Activated CD4-positive, alpha-beta memory T cell treated with anti-CD3 and anti-CD28 coated beads for 36 hours (primary cell): ENCODE measurements at regions not wholly inside any gene's neighbourhood (a gene's known extent, or its start where the extent isn't known, plus 50 kb on each side); places are given as distances from the start of the nearest gene placed in this dataset.

Experiments used
- CTCF ChIA-PET: fragments of 350-600 bp; sonication (Branson Sonifier 250); formaldehyde crosslinking; loops from one replicate; lab custom pipeline; 2021; ENCODE audit warnings: antibody characterized with exemption, inconsistent platforms; lab: Charles Lee
- POLR2A ChIA-PET: fragments of 350-600 bp; sonication (Branson Sonifier 250); formaldehyde crosslinking; loops from one replicate; lab custom pipeline; 2021; ENCODE audit warnings: antibody characterized with exemption; lab: Charles Lee
- DNase-seq: peaks from one replicate; pipeline ENCODE4 v3.0.0-alpha.2; 2020
- H3K27ac Mint-ChIP-seq: one replicate; pipeline ENCODE4 v1.8.0; 2021; ENCODE audit warnings: mixed read lengths
- H3K27me3 Mint-ChIP-seq: one replicate; pipeline ENCODE4 v1.8.0; 2021; ENCODE audit warnings: mixed read lengths
- H3K36me3 Mint-ChIP-seq: one replicate; pipeline ENCODE4 v1.8.0; 2021; ENCODE audit warnings: mixed read lengths
- H3K4me1 Mint-ChIP-seq: one replicate; pipeline ENCODE4 v1.8.0; 2021; ENCODE audit warnings: low read depth, mixed read lengths
- H3K4me3 Mint-ChIP-seq: one replicate; pipeline ENCODE4 v1.8.0; 2021; ENCODE audit warnings: mild to moderate bottlenecking, mixed read lengths
- H3K9me3 Mint-ChIP-seq: one replicate; pipeline ENCODE4 v1.8.0; 2021; ENCODE audit warnings: mixed read lengths
- intact Hi-C: fragments of 100-400 bp; cut with micrococcal nuclease; formaldehyde crosslinking; loops from one replicate; pipeline ENCODE4 v1.15.1; 2023

DNA sequence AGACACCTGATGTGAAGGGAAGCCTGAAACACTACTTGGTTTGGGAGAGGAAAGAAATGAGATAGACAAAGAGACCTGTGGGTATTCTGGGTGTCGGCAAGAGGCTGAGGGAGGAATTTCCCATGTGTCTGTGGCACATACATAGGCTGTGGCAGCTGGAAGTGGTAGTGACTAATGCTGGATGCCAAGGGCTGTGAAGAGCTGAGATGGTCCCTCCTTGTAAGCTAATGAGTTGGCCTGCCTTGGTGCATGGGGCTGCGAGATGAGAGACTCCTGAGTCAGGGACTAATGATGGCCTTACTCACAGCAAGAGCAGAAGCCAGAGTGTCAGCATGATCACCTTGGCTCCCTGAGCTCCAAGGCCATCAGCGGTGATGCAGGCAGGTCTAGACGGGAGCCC, 119.0 kb upstream of the EEPD1 start:
- Mint-ChIP-seq H3K36me3 (no peaks in the 10 kb centered on the region), H3K4me1 (peaks cover 6% of the 10 kb centered on the region), H3K27ac (no peak overlapping the region), H3K4me3 (no peak overlapping the region), H3K27me3 (no peaks in the 10 kb centered on the region), H3K9me3 (no peaks in the 10 kb centered on the region)
- DNase-seq, result no peak
- CTCF ChIA-PET, result interaction anchor here (1.3 to 1.5 kb wide), 2 partner anchors 13 to 285 kb away, joined by 3 to 4 read pairs; no protein-coding TSS in a partner anchor
- POLR2A ChIA-PET, result no interaction called here
- intact Hi-C loops, result no loop called here

DNA sequence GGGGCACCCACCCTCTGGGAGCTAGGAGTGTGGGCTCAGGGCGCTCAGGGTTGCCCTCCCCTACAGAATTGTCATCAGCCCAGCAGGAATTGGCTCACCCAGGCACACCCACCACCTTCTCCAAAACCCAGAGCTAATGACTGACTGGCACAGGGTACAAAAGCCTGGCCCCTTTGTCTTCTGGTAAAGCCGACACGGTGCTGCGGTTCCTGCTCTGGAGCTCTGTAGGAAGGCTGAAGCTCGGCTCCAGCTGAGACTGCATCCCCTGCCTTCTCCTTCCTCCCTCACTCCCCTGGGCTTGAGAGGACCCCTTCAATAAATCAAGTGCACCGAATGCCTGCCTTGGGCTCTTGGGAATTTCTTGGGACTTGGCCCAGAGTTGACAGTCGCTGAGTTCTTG, 117.9 kb upstream of the EEPD1 start:
- POLR2A ChIA-PET, result no interaction called here
- CTCF ChIA-PET, result no interaction called here
- Mint-ChIP-seq H3K27ac (no peak overlapping the region), H3K4me3 (no peak overlapping the region), H3K9me3 (no peaks in the 10 kb centered on the region), H3K27me3 (no peaks in the 10 kb centered on the region), H3K4me1 (peaks cover 6% of the 10 kb centered on the region), H3K36me3 (no peaks in the 10 kb centered on the region)
- DNase-seq, result no peak
- intact Hi-C loops, result no loop called here

DNA sequence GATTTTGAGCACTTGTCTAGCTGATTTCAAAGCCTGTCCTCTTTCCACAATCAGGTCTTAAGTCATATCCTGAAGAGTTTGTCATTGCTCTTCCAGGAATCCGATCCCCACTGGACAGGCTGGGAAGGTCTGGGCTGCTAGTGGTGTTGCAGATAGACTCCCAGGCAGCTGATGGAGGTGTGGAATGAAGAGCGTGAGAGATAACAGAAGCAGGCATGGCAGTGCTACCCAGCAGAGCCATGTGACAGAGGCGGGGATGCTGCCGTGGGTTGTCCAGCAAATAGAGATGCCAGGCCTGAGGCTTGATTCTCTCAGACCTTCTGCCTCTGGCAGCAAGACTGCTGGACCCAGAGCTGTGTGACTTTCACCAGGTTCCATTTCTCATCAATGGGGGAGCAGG, 116.5 kb upstream of the EEPD1 start:
- DNase-seq, result no peak
- POLR2A ChIA-PET, result no interaction called here
- intact Hi-C loops, result no loop called here
- peaks cover 6% of the 10 kb centered on the region for H3K4me1 Mint-ChIP-seq
- no peak overlapping the region for H3K4me3 Mint-ChIP-seq
- H3K27ac Mint-ChIP-seq, result no peak overlapping the region
- no peaks in the 10 kb centered on the region for H3K9me3 Mint-ChIP-seq
- H3K36me3 Mint-ChIP-seq, result no peaks in the 10 kb centered on the region
- CTCF ChIA-PET, result no interaction called here
- H3K27me3 Mint-ChIP-seq, result no peaks in the 10 kb centered on the region

DNA sequence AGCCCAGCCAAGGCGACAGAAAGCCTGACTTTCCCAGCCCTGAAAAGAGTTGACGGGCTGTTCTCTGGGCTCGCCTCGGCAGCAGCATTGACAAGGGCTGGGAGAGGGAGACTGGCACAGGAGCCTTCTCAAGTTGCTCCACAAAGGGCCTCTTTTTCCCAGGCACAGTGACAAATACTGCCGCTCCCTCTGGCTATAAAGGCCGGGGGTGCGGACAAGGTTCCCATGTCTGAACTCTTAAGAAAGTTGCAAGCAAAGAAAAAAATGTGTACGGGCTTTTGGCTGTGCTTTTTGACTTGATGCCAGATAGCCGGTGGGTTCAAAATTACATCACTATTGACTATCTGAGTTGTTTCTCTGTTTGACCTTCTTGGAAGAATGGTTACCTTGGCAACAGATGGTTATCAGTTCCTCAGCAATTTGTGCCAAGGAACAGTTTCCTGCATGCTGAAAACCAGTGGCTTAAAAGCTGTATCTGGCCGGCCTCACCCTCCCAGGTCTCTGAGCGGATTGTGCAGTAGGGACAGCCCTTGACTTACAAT, 115.9 kb upstream of the EEPD1 start:
- POLR2A ChIA-PET, result no interaction called here

DNA sequence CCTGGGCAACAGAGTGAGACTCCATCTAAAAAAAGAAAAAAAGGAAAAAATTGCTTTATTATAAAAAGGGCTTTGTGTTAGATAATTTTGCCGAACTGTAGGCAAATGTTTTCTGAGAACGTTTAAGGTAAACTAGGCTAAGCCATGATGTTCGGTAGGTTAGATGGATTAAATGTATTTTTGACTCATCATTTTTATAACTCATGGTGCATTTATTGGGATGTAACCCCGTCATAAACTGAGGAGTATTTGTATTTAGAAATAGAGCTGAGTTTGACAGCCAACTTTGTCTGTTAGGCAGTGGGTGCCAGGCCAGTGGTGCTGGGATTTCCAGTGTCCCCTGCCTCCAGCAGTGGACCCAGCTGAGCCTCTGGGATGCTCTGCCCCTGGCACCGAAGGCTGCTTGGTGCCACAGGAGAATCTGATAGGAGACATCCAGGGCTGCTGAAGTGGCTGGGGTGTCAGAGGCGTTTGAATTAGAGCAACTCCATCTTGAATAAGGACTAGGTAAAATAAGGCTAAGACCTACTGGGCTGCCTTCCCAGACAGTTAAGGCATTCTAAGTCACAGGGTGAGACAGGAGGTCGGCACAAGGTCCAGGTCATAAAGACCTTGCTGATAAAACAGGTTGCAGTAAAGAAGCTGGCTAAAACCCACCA, 114.9 kb upstream of the EEPD1 start:
- peaks cover 6% of the 10 kb centered on the region for H3K4me1 Mint-ChIP-seq
- H3K27ac Mint-ChIP-seq, result no peak overlapping the region
- ChIA-PET POLR2A (no interaction called here), CTCF (no interaction called here)
- DNase-seq, result no peak
- H3K27me3 Mint-ChIP-seq, result no peaks in the 10 kb centered on the region
- intact Hi-C loops, result no loop called here
- no peak overlapping the region for H3K4me3 Mint-ChIP-seq
- no peaks in the 10 kb centered on the region for H3K36me3 Mint-ChIP-seq
- no peaks in the 10 kb centered on the region for H3K9me3 Mint-ChIP-seq

More for the DNA sequence above, 115.9 kb upstream of the EEPD1 start:
- no peaks in the 10 kb centered on the region for H3K27me3 Mint-ChIP-seq
- no peak overlapping the region for H3K4me3 Mint-ChIP-seq
- H3K27ac Mint-ChIP-seq, result no peak overlapping the region
- DNase-seq, result no peak
- CTCF ChIA-PET, result no interaction called here
- no peaks in the 10 kb centered on the region for H3K9me3 Mint-ChIP-seq
- H3K4me1 Mint-ChIP-seq, result peaks cover 6% of the 10 kb centered on the region
- intact Hi-C loops, result no loop called here
- no peaks in the 10 kb centered on the region for H3K36me3 Mint-ChIP-seq

DNA sequence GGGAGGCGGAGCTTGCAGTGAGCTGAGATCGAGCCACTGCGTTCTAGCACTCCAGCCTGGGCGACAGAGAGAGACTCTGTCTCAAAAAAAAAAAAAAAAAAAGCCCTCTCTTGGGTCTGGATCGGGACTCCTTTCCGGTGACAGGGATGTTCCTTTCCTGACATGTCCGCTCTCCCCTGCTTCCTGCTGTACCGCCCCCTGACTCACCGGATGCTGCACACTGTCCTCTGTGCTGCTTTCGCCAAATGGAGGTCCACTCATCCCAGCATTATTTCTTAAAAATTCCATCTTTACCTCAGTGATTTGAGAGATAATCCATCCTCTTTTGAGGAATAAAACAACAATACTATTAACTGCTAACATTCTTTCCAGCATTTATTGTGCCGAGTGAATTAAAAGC, 113.8 kb upstream of the EEPD1 start:
- H3K9me3 Mint-ChIP-seq, result no peaks in the 10 kb centered on the region
- ChIA-PET CTCF (no interaction called here), POLR2A (no interaction called here)
- intact Hi-C loops, result no loop called here
- H3K27ac Mint-ChIP-seq, result no peak overlapping the region
- no peaks in the 10 kb centered on the region for H3K27me3 Mint-ChIP-seq
- H3K36me3 Mint-ChIP-seq, result no peaks in the 10 kb centered on the region
- H3K4me1 Mint-ChIP-seq, result peaks cover 6% of the 10 kb centered on the region
- no peak overlapping the region for H3K4me3 Mint-ChIP-seq
- DNase-seq, result no peak

DNA sequence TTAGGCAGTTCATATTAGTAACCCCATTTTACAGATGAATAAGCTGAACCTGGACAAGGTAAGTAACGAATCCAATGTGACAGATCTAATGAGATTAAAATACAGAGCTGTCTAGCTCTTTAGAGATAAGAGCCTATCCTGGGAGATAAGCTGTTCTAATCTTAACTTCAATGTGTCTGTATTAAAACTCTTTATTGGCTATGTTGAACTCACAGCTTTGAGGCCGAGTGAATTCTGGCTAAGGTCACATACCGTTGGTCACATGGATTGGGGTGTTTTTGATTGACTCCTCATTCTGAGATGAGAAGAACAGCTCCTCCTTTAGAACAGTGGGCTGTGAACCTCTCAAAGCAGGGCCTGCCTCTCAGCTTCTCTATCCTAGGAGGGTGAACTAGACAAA, 113.4 kb upstream of the EEPD1 start:
- H3K4me1 Mint-ChIP-seq, result peaks cover 6% of the 10 kb centered on the region
- no peaks in the 10 kb centered on the region for H3K27me3 Mint-ChIP-seq
- no peak overlapping the region for H3K4me3 Mint-ChIP-seq
- no peaks in the 10 kb centered on the region for H3K36me3 Mint-ChIP-seq
- no peaks in the 10 kb centered on the region for H3K9me3 Mint-ChIP-seq
- ChIA-PET POLR2A (no interaction called here), CTCF (no interaction called here)
- no peak overlapping the region for H3K27ac Mint-ChIP-seq
- intact Hi-C loops, result no loop called here
- DNase-seq, result no peak

DNA sequence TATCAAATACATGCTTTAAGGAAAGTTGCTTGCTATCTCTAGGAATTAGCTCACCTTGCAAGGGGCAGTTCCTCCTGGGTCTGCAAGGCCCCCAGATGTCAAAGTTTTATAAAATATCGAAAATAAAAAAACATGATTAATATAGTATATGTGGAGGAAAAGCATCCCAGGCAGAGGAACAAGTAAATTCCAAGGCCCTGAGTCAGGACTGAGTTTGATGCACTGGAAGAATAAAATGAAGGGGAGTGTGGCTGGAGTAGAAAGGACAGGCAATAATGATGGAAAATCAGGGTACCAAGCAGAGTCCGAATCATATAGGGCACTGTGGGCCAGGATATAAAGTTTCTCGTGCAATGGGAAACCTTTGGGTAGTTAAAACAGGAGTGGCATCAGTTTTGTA, 112.4 kb upstream of the EEPD1 start:
- Mint-ChIP-seq H3K9me3 (no peaks in the 10 kb centered on the region), H3K4me3 (no peak overlapping the region), H3K27me3 (no peaks in the 10 kb centered on the region), H3K36me3 (no peaks in the 10 kb centered on the region), H3K27ac (no peak overlapping the region), H3K4me1 (peaks cover 6% of the 10 kb centered on the region)
- ChIA-PET POLR2A (no interaction called here), CTCF (no interaction called here)
- intact Hi-C loops, result no loop called here
- no peak for DNase-seq

DNA sequence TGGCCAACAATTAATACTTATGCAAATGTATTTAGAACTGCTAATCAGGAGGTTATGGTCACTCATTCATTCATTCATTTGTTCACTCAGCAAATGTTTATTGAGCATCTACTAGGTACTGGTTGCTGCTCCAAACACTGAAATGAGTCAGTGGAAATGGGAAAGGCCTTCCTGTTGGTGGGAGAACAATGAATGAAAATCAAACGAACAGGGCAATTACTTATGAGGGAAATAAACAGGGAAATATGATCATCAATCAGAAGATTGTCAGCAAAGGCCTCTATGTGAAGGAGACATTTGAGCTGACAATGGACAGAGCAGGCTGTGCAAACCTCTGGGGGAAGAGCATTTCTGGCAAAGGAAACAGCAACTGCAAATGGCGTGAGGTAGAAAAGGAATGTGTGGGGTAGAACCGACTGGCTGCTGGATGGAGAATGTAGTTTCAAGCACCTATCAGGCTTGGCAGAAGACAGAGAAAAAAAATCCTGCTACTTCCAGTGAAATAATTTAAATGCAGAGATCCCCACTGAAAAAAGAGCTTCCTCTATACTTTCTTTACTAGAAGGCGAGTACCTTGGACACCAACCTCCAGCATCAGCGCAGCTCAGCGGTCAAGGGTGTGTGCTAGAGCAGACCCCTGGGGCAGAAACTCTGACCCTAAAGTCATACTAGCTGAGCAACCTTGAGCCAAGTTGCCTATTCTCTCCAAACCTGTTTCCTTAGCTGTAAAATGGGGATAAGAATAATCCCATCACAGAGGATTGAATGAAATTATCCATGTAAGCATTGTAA, 108.8 kb upstream of the EEPD1 start:
- ChIA-PET CTCF (interaction anchor here (0.7 kb wide), 1 partner anchor 59 kb away, joined by 3 read pairs; no protein-coding TSS in a partner anchor), POLR2A (no interaction called here)
- no peak overlapping the region for H3K27ac Mint-ChIP-seq

DNA sequence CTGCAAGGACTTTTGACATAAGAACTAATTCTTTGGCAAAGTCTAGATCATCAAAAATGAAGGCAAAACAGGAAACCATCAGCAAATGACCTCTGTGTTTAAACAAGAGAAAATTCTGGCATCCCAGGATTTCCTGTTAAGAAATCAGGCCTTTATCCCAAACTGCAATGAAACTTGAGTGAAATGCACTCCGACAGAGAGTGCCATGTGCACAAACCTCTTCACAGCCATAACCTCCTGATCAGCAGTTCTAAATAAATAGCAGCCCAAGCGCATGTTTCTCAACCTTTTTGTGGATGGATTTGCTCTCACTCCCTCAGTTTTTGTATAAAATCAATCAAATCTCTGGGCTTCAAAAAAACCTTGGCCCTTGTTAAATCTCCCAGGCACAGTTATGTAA, 107.7 kb upstream of the EEPD1 start:
- Mint-ChIP-seq H3K27me3 (no peaks in the 10 kb centered on the region), H3K36me3 (no peaks in the 10 kb centered on the region)
- CTCF ChIA-PET, result no interaction called here

More for the DNA sequence above, 108.8 kb upstream of the EEPD1 start:
- DNase-seq, result no peak
- H3K4me3 Mint-ChIP-seq, result no peak overlapping the region
- no peaks in the 10 kb centered on the region for H3K27me3 Mint-ChIP-seq
- no peaks in the 10 kb centered on the region for H3K9me3 Mint-ChIP-seq
- intact Hi-C loops, result no loop called here
- H3K36me3 Mint-ChIP-seq, result no peaks in the 10 kb centered on the region
- no peaks in the 10 kb centered on the region for H3K4me1 Mint-ChIP-seq

DNA sequence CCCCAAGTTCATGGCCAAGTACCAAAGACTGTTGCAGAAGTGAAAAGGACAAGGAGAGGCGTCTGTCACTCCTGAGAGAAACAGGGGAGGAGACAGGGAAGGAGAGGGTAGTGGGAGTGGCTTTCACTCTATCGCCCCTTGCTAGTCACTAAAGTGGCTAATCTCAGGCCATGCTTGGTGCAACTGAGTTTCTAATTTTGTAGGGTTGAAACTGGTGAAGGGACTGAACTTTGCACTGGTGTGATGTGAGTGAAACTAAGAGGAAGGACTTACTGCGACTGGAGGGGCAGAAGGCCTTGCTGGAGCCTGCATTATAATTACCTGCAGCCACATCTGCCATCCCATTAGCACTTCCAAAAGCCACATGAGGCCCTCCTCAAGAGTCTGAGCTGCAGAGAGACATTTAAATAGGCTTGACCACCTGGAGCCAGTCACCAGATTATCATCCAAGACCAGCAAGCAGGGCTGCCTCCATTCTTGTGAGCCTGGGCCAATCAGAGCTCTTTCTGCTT, 107.2 kb upstream of the EEPD1 start:
- no peaks in the 10 kb centered on the region for H3K4me1 Mint-ChIP-seq
- CTCF ChIA-PET, result interaction anchor here (1.4 kb wide), 1 partner anchor 12 kb away, joined by 3 read pairs; no protein-coding TSS in a partner anchor

More for the DNA sequence above, 107.7 kb upstream of the EEPD1 start:
- Mint-ChIP-seq H3K4me1 (no peaks in the 10 kb centered on the region), H3K4me3 (no peak overlapping the region), H3K9me3 (no peaks in the 10 kb centered on the region), H3K27ac (no peak overlapping the region)
- POLR2A ChIA-PET, result no interaction called here
- intact Hi-C loops, result no loop called here
- DNase-seq, result no peak

DNA sequence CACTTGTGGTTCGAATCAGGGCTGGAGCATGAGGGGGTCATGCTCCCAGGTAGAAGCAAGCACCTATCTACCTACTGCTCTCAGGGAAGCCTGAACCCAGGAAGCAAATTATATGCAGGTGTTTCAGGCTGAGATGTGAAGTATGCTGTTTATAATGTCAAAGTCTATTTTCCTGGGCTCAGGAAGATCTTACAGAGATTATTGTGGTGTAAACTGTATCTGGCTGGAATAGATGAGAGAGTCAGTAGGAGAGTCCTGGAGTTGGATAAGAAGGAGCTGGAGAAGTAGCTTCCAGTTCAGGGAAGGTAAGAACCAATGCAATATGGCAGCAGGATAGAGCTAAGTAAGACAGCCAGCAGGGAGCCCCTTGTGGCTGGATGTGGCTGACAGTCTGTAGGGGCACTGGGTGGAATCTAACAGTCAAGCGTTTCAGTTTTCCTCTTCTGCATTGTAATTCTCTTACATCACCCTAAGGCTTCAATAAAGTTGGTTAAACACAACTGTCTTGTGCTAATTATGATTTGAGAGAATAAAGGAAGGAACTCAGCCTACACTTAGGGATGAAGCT, 105.9 kb upstream of the EEPD1 start:
- CTCF ChIA-PET, result interaction anchor here (1.4 to 1.6 kb wide), 2 partner anchors 13 to 244 kb away, joined by 3 to 4 read pairs; no protein-coding TSS in a partner anchor

More for the DNA sequence above, 107.2 kb upstream of the EEPD1 start:
- H3K27ac Mint-ChIP-seq, result no peak overlapping the region
- no peak for DNase-seq
- no peaks in the 10 kb centered on the region for H3K36me3 Mint-ChIP-seq
- intact Hi-C loops, result no loop called here
- no peaks in the 10 kb centered on the region for H3K27me3 Mint-ChIP-seq
- POLR2A ChIA-PET, result no interaction called here
- no peaks in the 10 kb centered on the region for H3K9me3 Mint-ChIP-seq
- H3K4me3 Mint-ChIP-seq, result no peak overlapping the region

More for the DNA sequence above, 105.9 kb upstream of the EEPD1 start:
- Mint-ChIP-seq H3K4me3 (no peak overlapping the region), H3K4me1 (no peaks in the 10 kb centered on the region), H3K27me3 (no peaks in the 10 kb centered on the region), H3K36me3 (no peaks in the 10 kb centered on the region), H3K27ac (no peak overlapping the region), H3K9me3 (no peaks in the 10 kb centered on the region)
- DNase-seq, result no peak
- POLR2A ChIA-PET, result no interaction called here
- intact Hi-C loops, result no loop called here
